SHP77 (cell line): ENCODE measurements at regions not wholly inside any gene's neighbourhood (a gene's known extent, or its start where the extent isn't known, plus 50 kb on each side); places are given as distances from the start of the nearest gene placed in this dataset.
"Not testable (repeated sequence)": the region's sequence is repeated elsewhere in the genome, so short reads cannot be mapped to it uniquely, and the experiment has no call there.

ENCODE experiments used
- DNase-seq, 2 experiments: peaks; one replicate each; lab custom pipeline; 2025; lab: John Stamatoyannopoulos, UW

GRCh38 chr1:186255266-186255665, 119.8 kb downstream of the TPR start:
- DNase-seq: no peak

- no peak for DNase-seq
Measured at GRCh38 chr1:186250529-186250928, 124.5 kb downstream of the TPR start.

- DNase-seq: not testable (repeated sequence)
Measured at GRCh38 chr1:186248608-186249007, 126.4 kb downstream of the TPR start.

GRCh38 chr1:186244825-186245224, 130.2 kb downstream of the TPR start:
- peak; percentile 24 to 46 for DNase-seq
